NB4 (cell line): ENCODE measurements at regions not wholly inside any gene's neighbourhood (a gene's known extent, or its start where the extent isn't known, plus 50 kb on each side); places are given as distances from the start of the nearest gene placed in this dataset.

Experiments used
- DNase-seq: peaks from one replicate; pipeline ENCODE4 v3.0.0; 2010; ENCODE audit warnings: low read depth
- H3K4me3 ChIP-seq: one replicate; pipeline ENCODE4 v1.5.1; 2011; ENCODE audit warnings: mild to moderate bottlenecking, low read depth, low read length, moderate library complexity
- CTCF ChIP-seq: IDR thresholded peaks from one replicate; pipeline ENCODE4 v1.5.1; 2012; ENCODE audit warnings: low read depth, low read length
- MAX ChIP-seq: IDR thresholded peaks from 2 replicates; pipeline ENCODE4 v1.6.1; 2011; ENCODE audit warnings: low read depth, low read length
- MYC ChIP-seq: IDR thresholded peaks from 2 replicates; pipeline ENCODE4 v1.6.1; 2011; ENCODE audit warnings: low read depth, low read length
- POLR2A ChIP-seq: IDR thresholded peaks from 2 replicates; pipeline ENCODE4 v1.6.1; 2011; ENCODE audit warnings: mild to moderate bottlenecking; ENCODE audit not compliant: insufficient read length; ENCODE audit errors: extremely low read depth

GRCh38 chr4:181475781-181476507 is 767.3 kb upstream of the TENM3 start:
- peak; percentile 1 for DNase-seq
- H3K4me3 ChIP-seq, result no peak overlapping the region
- TF ChIP-seq MAX (no peak), POLR2A (no peak), CTCF (no peak), MYC (no peak)

GRCh38 chr4:181476508-181476890 is 766.7 kb upstream of the TENM3 start:
- DNase-seq, result no peak
- no peak overlapping the region for H3K4me3 ChIP-seq
- no peak for TF ChIP-seq CTCF
- no peak for TF ChIP-seq MYC
- no peak for TF ChIP-seq POLR2A
- TF ChIP-seq MAX, result no peak

- TF ChIP-seq POLR2A (no peak), MAX (no peak), MYC (no peak), CTCF (no peak)
- H3K4me3 ChIP-seq, result no peak overlapping the region
- DNase-seq, result no peak
Observed at GRCh38 chr4:181477591-181477990, 765.6 kb upstream of the TENM3 start.

- H3K4me3 ChIP-seq, result no peak overlapping the region
- no peak for DNase-seq
- TF ChIP-seq MYC, result no peak
- TF ChIP-seq POLR2A, result no peak
- no peak for TF ChIP-seq CTCF
- no peak for TF ChIP-seq MAX
Observed at GRCh38 chr4:181478656-181479055, 764.5 kb upstream of the TENM3 start.

GRCh38 chr4:181479141-181479540 is 764.1 kb upstream of the TENM3 start:
- TF ChIP-seq MYC (no peak), POLR2A (no peak), MAX (no peak), CTCF (no peak)
- no peak for DNase-seq
- H3K4me3 ChIP-seq, result no peak overlapping the region

- TF ChIP-seq MYC, result no peak
- no peak for TF ChIP-seq MAX
- no peak for TF ChIP-seq POLR2A
- no peak for TF ChIP-seq CTCF
- H3K4me3 ChIP-seq, result no peak overlapping the region
- no peak for DNase-seq
Observed at GRCh38 chr4:181484396-181484795, 758.8 kb upstream of the TENM3 start.
